Loucy (cell line): ENCODE measurements at regions not wholly inside any gene's neighbourhood (a gene's known extent, or its start where the extent isn't known, plus 50 kb on each side); places are given as distances from the start of the nearest gene placed in this dataset.

ENCODE experiments used
- H2AFZ ChIP-seq: fragments of 200-600 bp; sonication (generic); 2 replicates; pipeline ENCODE4 v1.6.0; 2016; ENCODE audit warnings: antibody characterized with exemption, mild to moderate bottlenecking, low read length, moderate library complexity
- H3F3A ChIP-seq: fragments of 200-600 bp; 2 replicates; pipeline ENCODE4 v1.6.0; 2016; ENCODE audit warnings: antibody characterized with exemption, low read depth, mild to moderate bottlenecking
- H3K27me3 ChIP-seq: fragments of 200-600 bp; sonication (generic); 2 replicates; pipeline ENCODE4 v1.6.1; 2014; ENCODE audit warnings: low read length, mild to moderate bottlenecking; ENCODE audit not compliant: insufficient read depth, poor library complexity, severe bottlenecking
- H3K36me3 ChIP-seq: fragments of 200-600 bp; sonication (generic); 2 replicates; pipeline ENCODE4 v1.6.1; 2016; ENCODE audit warnings: low read length; ENCODE audit not compliant: insufficient read depth
- H3K4me1 ChIP-seq: fragments of 200-600 bp; sonication (generic); 2 replicates; pipeline ENCODE4 v1.5.1; 2014; ENCODE audit warnings: low read length, mild to moderate bottlenecking; ENCODE audit not compliant: insufficient read depth, poor library complexity, severe bottlenecking
- H3K4me2 ChIP-seq: fragments of 200-600 bp; sonication (generic); 2 replicates; pipeline ENCODE4 v1.6.0; 2014; ENCODE audit warnings: antibody characterized with exemption, low read length, low read depth, mild to moderate bottlenecking; ENCODE audit not compliant: poor library complexity, severe bottlenecking
- H3K4me3 ChIP-seq: fragments of 200-600 bp; sonication (generic); 2 replicates; pipeline ENCODE4 v1.5.1; 2014; ENCODE audit warnings: low read length, mild to moderate bottlenecking, mixed read lengths; ENCODE audit not compliant: poor library complexity, severe bottlenecking
- H3K79me2 ChIP-seq: fragments of 200-600 bp; sonication (generic); 2 replicates; pipeline ENCODE4 v1.6.1; 2014; ENCODE audit warnings: low read length; ENCODE audit not compliant: insufficient read depth
- H3K9ac ChIP-seq: fragments of 200-600 bp; sonication (generic); 2 replicates; pipeline ENCODE4 v1.6.0; 2014; ENCODE audit warnings: mild to moderate bottlenecking, low read depth, low read length, moderate library complexity; ENCODE audit not compliant: poor library complexity, severe bottlenecking
- H3K9me2 ChIP-seq: fragments of 200-600 bp; sonication (generic); replicated peaks from 2 replicates; pipeline ENCODE4 v1.6.1; 2016; ENCODE audit warnings: low read depth, low read length, mixed read lengths
- H3K9me3 ChIP-seq: fragments of 200-600 bp; sonication (generic); 2 replicates; pipeline ENCODE4 v1.6.1; 2014; ENCODE audit warnings: mild to moderate bottlenecking, antibody characterized with exemption, low read length, low read depth; ENCODE audit not compliant: insufficient read depth
- H4K20me1 ChIP-seq: fragments of 200-600 bp; sonication (generic); 2 replicates; pipeline ENCODE4 v1.6.0; 2014; ENCODE audit warnings: antibody characterized with exemption, low read length, mild to moderate bottlenecking; ENCODE audit not compliant: insufficient read depth, poor library complexity, severe bottlenecking
- EZH2phosphoT487 ChIP-seq: fragments of 200-600 bp; IDR thresholded peaks from 2 replicates; pipeline ENCODE4 v1.6.1; 2018; ENCODE audit warnings: antibody characterized with exemption, mild to moderate bottlenecking, moderate library complexity, borderline replicate concordance
- TF ChIP-seq, protein P1 (sequence below): fragments of 200-600 bp; sonication (generic); conservative IDR thresholded peaks from 2 replicates; pipeline ENCODE4 v1.5.1; 2014; ENCODE audit warnings: mild to moderate bottlenecking, antibody characterized with exemption, low read length

DNA sequence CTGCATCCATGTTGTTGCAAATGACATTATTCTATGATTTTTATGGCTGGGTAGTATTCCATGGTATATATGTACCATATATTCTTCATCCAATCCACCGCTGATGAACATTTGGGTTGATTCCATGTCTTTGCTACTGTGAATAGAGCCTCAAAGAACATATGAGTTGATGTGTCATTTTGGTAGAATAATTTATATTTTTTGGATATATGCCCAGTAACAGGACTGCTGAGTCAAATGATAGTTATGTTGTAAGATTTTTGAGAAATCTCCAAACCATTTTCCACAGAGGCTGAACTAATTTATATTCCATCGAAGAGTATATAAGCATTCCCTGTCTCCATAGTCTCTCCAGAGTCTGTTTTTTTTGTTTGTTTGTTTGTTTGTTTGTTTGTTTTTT lies 1373.5 kb downstream of the GRIK2 start:
- H3K9me2 ChIP-seq, result no peaks in the 10 kb centered on the region
- no peak overlapping the region for H3K4me3 ChIP-seq
- no peaks in the 10 kb centered on the region for H3K9me3 ChIP-seq
- no peaks in the 10 kb centered on the region for H4K20me1 ChIP-seq
- no peaks in the 10 kb centered on the region for H3F3A ChIP-seq
- H3K27me3 ChIP-seq, result no peaks in the 10 kb centered on the region
- no peak overlapping the region for H3K9ac ChIP-seq
- no peak overlapping the region for H3K4me2 ChIP-seq
- no peaks in the 10 kb centered on the region for H3K79me2 ChIP-seq
- H3K36me3 ChIP-seq, result no peaks in the 10 kb centered on the region
- H3K4me1 ChIP-seq, result no peaks in the 10 kb centered on the region
- TF ChIP-seq EZH2phosphoT487, result no peak
- TF ChIP-seq, protein P1, sequence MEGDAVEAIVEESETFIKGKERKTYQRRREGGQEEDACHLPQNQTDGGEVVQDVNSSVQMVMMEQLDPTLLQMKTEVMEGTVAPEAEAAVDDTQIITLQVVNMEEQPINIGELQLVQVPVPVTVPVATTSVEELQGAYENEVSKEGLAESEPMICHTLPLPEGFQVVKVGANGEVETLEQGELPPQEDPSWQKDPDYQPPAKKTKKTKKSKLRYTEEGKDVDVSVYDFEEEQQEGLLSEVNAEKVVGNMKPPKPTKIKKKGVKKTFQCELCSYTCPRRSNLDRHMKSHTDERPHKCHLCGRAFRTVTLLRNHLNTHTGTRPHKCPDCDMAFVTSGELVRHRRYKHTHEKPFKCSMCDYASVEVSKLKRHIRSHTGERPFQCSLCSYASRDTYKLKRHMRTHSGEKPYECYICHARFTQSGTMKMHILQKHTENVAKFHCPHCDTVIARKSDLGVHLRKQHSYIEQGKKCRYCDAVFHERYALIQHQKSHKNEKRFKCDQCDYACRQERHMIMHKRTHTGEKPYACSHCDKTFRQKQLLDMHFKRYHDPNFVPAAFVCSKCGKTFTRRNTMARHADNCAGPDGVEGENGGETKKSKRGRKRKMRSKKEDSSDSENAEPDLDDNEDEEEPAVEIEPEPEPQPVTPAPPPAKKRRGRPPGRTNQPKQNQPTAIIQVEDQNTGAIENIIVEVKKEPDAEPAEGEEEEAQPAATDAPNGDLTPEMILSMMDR, result no peak
- no peak overlapping the region for H2AFZ ChIP-seq

DNA sequence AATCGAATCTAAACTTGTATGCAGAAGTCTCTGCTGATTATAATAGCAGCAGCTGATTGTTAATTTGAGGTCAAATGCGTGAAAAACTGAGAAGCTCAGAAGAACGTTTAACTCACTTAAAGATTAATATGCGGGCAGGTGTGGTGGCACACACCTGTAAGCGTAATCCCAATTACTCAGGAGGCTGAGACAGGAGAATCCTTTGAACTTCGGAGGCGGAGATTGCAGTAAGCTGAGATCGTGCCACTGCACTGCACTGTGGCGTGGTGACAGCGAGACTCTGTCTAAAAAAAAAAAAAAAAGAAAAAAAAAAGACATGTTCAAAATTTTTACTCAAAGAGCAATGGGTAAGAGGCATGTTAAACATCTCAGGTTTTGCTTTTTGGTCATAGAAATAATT lies 1370.8 kb downstream of the GRIK2 start:
- H3K9me3 ChIP-seq, result no peaks in the 10 kb centered on the region
- no peaks in the 10 kb centered on the region for H3K36me3 ChIP-seq
- H3K9me2 ChIP-seq, result no peaks in the 10 kb centered on the region
- no peak overlapping the region for H2AFZ ChIP-seq
- no peak overlapping the region for H3K9ac ChIP-seq
- no peak overlapping the region for H3K4me2 ChIP-seq
- no peaks in the 10 kb centered on the region for H3F3A ChIP-seq
- H3K27me3 ChIP-seq, result no peaks in the 10 kb centered on the region
- H3K4me1 ChIP-seq, result no peaks in the 10 kb centered on the region
- H3K4me3 ChIP-seq, result no peak overlapping the region
- H4K20me1 ChIP-seq, result no peaks in the 10 kb centered on the region
- H3K79me2 ChIP-seq, result no peaks in the 10 kb centered on the region
- no peak for TF ChIP-seq EZH2phosphoT487
- TF ChIP-seq, protein P1, result no peak

DNA sequence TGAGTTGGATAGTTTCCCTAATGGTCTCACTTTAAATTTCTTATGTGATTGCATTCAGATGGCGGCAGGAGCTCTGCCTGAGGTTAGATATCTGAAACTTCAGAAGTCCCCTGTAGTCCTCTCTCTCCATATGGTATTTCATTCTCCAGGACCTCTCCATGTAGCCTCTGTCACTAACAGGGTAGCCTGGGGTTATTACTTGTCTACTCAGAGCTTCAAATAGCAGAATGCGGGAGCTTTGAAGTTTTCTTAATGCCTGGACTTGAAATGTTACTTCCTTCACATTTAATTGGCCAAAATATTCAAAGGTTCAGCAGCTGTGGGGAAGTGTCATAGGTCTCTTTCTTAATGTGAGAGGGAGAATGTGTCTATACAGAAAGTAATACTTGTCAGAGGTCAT lies 1370.4 kb downstream of the GRIK2 start:
- Histone ChIP-seq H3K9ac (no peak overlapping the region), H3K79me2 (no peaks in the 10 kb centered on the region), H3K4me3 (no peak overlapping the region), H3K9me2 (no peaks in the 10 kb centered on the region), H3F3A (no peaks in the 10 kb centered on the region), H3K9me3 (no peaks in the 10 kb centered on the region), H3K36me3 (no peaks in the 10 kb centered on the region), H3K4me1 (no peaks in the 10 kb centered on the region), H3K27me3 (no peaks in the 10 kb centered on the region), H3K4me2 (no peak overlapping the region), H2AFZ (no peak overlapping the region), H4K20me1 (no peaks in the 10 kb centered on the region)
- no peak for TF ChIP-seq EZH2phosphoT487
- TF ChIP-seq, protein P1, result no peak
